HEK293 (cell line): ENCODE measurements at regions not wholly inside any gene's neighbourhood (a gene's known extent, or its start where the extent isn't known, plus 50 kb on each side); places are given as distances from the start of the nearest gene placed in this dataset.

ENCODE experiments used
- MYNN ChIP-seq: fragments of 450-650 bp; formaldehyde crosslinking; IDR thresholded peaks from 2 replicates; pipeline ENCODE4 v1.5.1; 2016; ENCODE audit warnings: missing biosample characterization, missing genetic modification characterization, borderline replicate concordance
- ZNF274 ChIP-seq, 2 experiments: fragments of 200-500 bp in 1 of 2; fragments of 450-650 bp in 1 of 2; sonication (Bioruptor generic) in 1 of 2; formaldehyde crosslinking in 1 of 2; IDR thresholded peaks; 2 replicates each; pipeline versions ENCODE4 v1.5.1 to v1.6.1; 2014 to 2016; ENCODE audit warnings: borderline replicate concordance in 1 of 2, inconsistent platforms in 1 of 2, low read length in 1 of 2, missing biosample characterization in 1 of 2, missing genetic modification characterization in 1 of 2
- ZNF394 ChIP-seq: fragments of 450-650 bp; formaldehyde crosslinking; IDR thresholded peaks from 2 replicates; pipeline ENCODE4 v1.5.1; 2016; ENCODE audit warnings: missing biosample characterization, missing genetic modification characterization, mild to moderate bottlenecking, moderate library complexity, borderline replicate concordance
- ZSCAN5A ChIP-seq: fragments of 450-650 bp; formaldehyde crosslinking; IDR thresholded peaks from 2 replicates; pipeline ENCODE4 v1.5.1; 2016; ENCODE audit warnings: missing biosample characterization, missing genetic modification characterization

GRCh38 chr18:1270081-1270480 lies 365.4 kb downstream of the ADCYAP1 start:
- TF ChIP-seq ZNF274 (IDR thresholded peaks at IDR 0.05; ENCODE audit: low read length), result no peak
- TF ChIP-seq ZNF274 (tag by site-specific recombination; IDR thresholded peaks at IDR 0.05; ENCODE audit: borderline replicate concordance), result no peak
- TF ChIP-seq ZSCAN5A (tag by site-specific recombination), result no peak
- no peak for TF ChIP-seq MYNN (tag by site-specific recombination)
- TF ChIP-seq ZNF394 (tag by site-specific recombination), result no peak
